Suprapubic skin (tissue), 3 donors: ENCODE measurements at regions not wholly inside any gene's neighbourhood (a gene's known extent, or its start where the extent isn't known, plus 50 kb on each side); places are given as distances from the start of the nearest gene placed in this dataset.

Source experiments
- POLR2A ChIP-seq, 2 donors: fragments of 450-650 bp; IDR thresholded peaks; one replicate each; pipeline ENCODE4 v1.6.1; 2017; ENCODE audit warnings: antibody characterized with exemption in 2 of 2, mild to moderate bottlenecking in 2 of 2, moderate library complexity in 2 of 2
- TF ChIP-seq, protein P1 (sequence below), 2 donors: fragments of 200-600 bp in 1 of 2; fragments of 450-650 bp in 1 of 2; sonication (generic) in 1 of 2; IDR thresholded peaks; one replicate each; pipeline ENCODE4 v1.5.1; 2016 to 2019; ENCODE audit warnings: antibody characterized with exemption in 2 of 2, mild to moderate bottlenecking in 1 of 2, moderate library complexity in 1 of 2

DNA sequence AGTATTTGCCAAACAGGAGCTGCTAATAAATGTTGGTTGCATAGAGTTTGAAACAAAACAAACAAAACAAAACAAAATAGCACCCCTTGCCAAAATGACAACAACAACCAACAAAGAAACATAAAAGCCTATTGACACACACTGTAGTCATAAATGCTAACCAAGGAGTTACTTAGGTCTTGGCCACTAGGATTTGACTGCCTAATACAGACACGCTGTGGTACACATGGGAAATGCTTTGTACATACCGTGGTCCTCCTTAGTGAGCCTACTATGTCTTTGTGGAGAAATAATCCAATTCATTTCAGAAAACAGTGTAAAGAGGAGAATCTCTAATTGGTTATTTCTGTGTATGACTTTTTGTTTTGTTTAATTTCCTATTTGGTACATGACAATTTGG is 53.2 kb upstream of the MTPN start:
- TF ChIP-seq POLR2A (IDR thresholded peaks at IDR 0.05) = no peak
- TF ChIP-seq, protein P1, sequence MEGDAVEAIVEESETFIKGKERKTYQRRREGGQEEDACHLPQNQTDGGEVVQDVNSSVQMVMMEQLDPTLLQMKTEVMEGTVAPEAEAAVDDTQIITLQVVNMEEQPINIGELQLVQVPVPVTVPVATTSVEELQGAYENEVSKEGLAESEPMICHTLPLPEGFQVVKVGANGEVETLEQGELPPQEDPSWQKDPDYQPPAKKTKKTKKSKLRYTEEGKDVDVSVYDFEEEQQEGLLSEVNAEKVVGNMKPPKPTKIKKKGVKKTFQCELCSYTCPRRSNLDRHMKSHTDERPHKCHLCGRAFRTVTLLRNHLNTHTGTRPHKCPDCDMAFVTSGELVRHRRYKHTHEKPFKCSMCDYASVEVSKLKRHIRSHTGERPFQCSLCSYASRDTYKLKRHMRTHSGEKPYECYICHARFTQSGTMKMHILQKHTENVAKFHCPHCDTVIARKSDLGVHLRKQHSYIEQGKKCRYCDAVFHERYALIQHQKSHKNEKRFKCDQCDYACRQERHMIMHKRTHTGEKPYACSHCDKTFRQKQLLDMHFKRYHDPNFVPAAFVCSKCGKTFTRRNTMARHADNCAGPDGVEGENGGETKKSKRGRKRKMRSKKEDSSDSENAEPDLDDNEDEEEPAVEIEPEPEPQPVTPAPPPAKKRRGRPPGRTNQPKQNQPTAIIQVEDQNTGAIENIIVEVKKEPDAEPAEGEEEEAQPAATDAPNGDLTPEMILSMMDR (IDR thresholded peaks at IDR 0.05) = no peak
